PC-3 (cell line): ENCODE measurements at regions not wholly inside any gene's neighbourhood (a gene's known extent, or its start where the extent isn't known, plus 50 kb on each side); places are given as distances from the start of the nearest gene placed in this dataset.

Source experiments
- ATAC-seq: fragments of 200-7000 bp; cut with Tn5 transposase; 2 replicates; pipeline ENCODE4 v1.9.1; 2020; ENCODE audit warnings: mild to moderate bottlenecking, moderate library complexity
- BruUV-seq: library from RNA; stranded (reverse); fragments of 400-500 nt; replicated peaks from 2 replicates; lab custom pipeline; 2021; lab: Mats Ljungman, UMichigan
- CTCF ChIA-PET: fragments of 300-600 bp; sonication (Branson Sonifier 250); formaldehyde crosslinking; loops from one replicate; lab custom pipeline; 2022; ENCODE audit warnings: antibody characterized with exemption; lab: Charles Lee
- POLR2A ChIA-PET: fragments of 300-600 bp; sonication (Branson Sonifier 250); formaldehyde crosslinking; loops from one replicate; lab custom pipeline; 2022; ENCODE audit warnings: antibody characterized with exemption; ENCODE audit not compliant: unreplicated experiment; lab: Charles Lee
- DNase-seq: peaks from one replicate; pipeline ENCODE4 v3.0.0-alpha.2; 2015
- H2AFZ ChIP-seq: fragments of 300-600 bp; sonication (generic); 2 replicates; pipeline ENCODE4 v1.6.0; 2016; ENCODE audit warnings: antibody characterized with exemption, low read length
- H3F3A ChIP-seq: fragments of 300-600 bp; sonication (generic); one replicate; pipeline ENCODE4 v1.6.0; 2017; ENCODE audit warnings: antibody characterized with exemption, low read length, control low read depth, mild to moderate bottlenecking; ENCODE audit not compliant: unreplicated experiment
- H3K27ac ChIP-seq: fragments of 300-600 bp; sonication (generic); 2 replicates; pipeline ENCODE4 v1.5.1; 2016; ENCODE audit warnings: mild to moderate bottlenecking, low read length
- H3K27me3 ChIP-seq: fragments of 300-600 bp; sonication (generic); 2 replicates; pipeline ENCODE4 v1.6.1; 2016; ENCODE audit warnings: low read length, mixed read lengths
- H3K36me3 ChIP-seq: fragments of 300-600 bp; sonication (generic); 2 replicates; pipeline ENCODE4 v1.6.1; 2016; ENCODE audit warnings: low read depth, mixed run types, low read length, mixed read lengths
- H3K4me1 ChIP-seq: fragments of 300-600 bp; sonication (generic); 2 replicates; pipeline ENCODE4 v1.5.1; 2016; ENCODE audit warnings: low read length; ENCODE audit not compliant: insufficient read depth
- H3K4me2 ChIP-seq: fragments of 300-600 bp; sonication (generic); 2 replicates; pipeline ENCODE4 v1.6.0; 2016; ENCODE audit warnings: low read length
- H3K4me3 ChIP-seq: fragments of 300-600 bp; sonication (generic); 2 replicates; pipeline ENCODE4 v1.5.1; 2016; ENCODE audit warnings: mild to moderate bottlenecking, low read length, mixed read lengths
- H3K79me2 ChIP-seq: fragments of 300-600 bp; sonication (generic); 2 replicates; pipeline ENCODE4 v1.6.1; 2017; ENCODE audit warnings: low read length, mixed read lengths
- H3K9ac ChIP-seq: fragments of 300-600 bp; sonication (generic); 2 replicates; pipeline ENCODE4 v1.6.0; 2016; ENCODE audit warnings: mild to moderate bottlenecking, low read length
- H3K9me2 ChIP-seq: fragments of 300-600 bp; sonication (generic); replicated peaks from 2 replicates; pipeline ENCODE4 v1.6.1; 2016; ENCODE audit warnings: mixed run types, low read length, mixed read lengths
- H3K9me3 ChIP-seq: fragments of 300-600 bp; sonication (generic); 2 replicates; pipeline ENCODE4 v1.6.1; 2016; ENCODE audit warnings: low read length, mixed read lengths
- H4K20me1 ChIP-seq: fragments of 300-600 bp; sonication (generic); 2 replicates; pipeline ENCODE4 v1.6.1; 2016; ENCODE audit warnings: low read length, mixed read lengths
- EZH2 ChIP-seq: fragments of 300-600 bp; sonication (generic); IDR thresholded peaks from one replicate; pipeline ENCODE4 v1.6.1; 2017; ENCODE audit warnings: antibody characterized with exemption, mild to moderate bottlenecking, low read length; ENCODE audit not compliant: unreplicated experiment
- EZH2phosphoT487 ChIP-seq: fragments of 300-600 bp; sonication (generic); IDR thresholded peaks from 2 replicates; pipeline ENCODE4 v1.6.1; 2018; ENCODE audit warnings: mild to moderate bottlenecking, antibody characterized with exemption, low read length, borderline replicate concordance
- intact Hi-C: fragments of 100-400 bp; cut with micrococcal nuclease; formaldehyde crosslinking; loops from 2 replicates; pipeline ENCODE4 v1.9.0; 2023
- TF ChIP-seq, protein P1 (sequence below): fragments of 300-600 bp; sonication (generic); conservative IDR thresholded peaks from 2 replicates; pipeline ENCODE4 v1.5.1; 2017; ENCODE audit warnings: antibody characterized with exemption, low read depth, mild to moderate bottlenecking, low read length

DNA sequence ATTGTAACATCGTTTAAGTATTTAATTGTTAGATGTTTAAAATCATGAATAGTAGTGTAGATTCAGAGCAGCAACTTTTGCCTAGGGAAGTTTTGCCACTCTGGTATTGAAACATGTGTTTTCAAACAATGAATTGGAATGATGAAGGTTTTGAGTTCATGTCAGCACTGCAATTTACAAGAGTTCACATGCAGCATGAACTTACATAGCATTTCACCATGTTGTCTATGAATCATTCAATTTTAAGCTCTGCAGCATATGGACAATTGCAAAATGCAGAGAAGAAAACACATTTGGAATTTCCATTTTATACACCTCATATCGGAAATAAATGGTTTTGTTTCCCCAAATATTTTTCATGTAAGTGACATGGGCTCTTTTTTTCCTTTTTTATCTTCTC, 170.7 kb upstream of the CDKN3 start:
- POLR2A ChIA-PET = no interaction called here
- H3K36me3 ChIP-seq = no peaks in the 10 kb centered on the region
- CTCF ChIA-PET = no interaction called here
- H3K9ac ChIP-seq = no peak overlapping the region
- no peaks in the 10 kb centered on the region for H3K79me2 ChIP-seq
- no peak overlapping the region for H2AFZ ChIP-seq
- ATAC-seq (no peak), DNase-seq (no peak)
- H3K4me3 ChIP-seq = no peak overlapping the region
- BruUV-seq = no TSS peak
- no peaks in the 10 kb centered on the region for H3K9me2 ChIP-seq
- H3K27ac ChIP-seq = no peak overlapping the region
- H3K4me2 ChIP-seq = no peak overlapping the region
- no peaks in the 10 kb centered on the region for H3F3A ChIP-seq
- H4K20me1 ChIP-seq = no peaks in the 10 kb centered on the region
- H3K4me1 ChIP-seq = no peaks in the 10 kb centered on the region
- intact Hi-C loops = loop anchor here (2.0 kb wide), 1 partner anchor 27 kb away; no protein-coding TSS in a partner anchor
- H3K27me3 ChIP-seq = no peaks in the 10 kb centered on the region
- TF ChIP-seq, protein P1, sequence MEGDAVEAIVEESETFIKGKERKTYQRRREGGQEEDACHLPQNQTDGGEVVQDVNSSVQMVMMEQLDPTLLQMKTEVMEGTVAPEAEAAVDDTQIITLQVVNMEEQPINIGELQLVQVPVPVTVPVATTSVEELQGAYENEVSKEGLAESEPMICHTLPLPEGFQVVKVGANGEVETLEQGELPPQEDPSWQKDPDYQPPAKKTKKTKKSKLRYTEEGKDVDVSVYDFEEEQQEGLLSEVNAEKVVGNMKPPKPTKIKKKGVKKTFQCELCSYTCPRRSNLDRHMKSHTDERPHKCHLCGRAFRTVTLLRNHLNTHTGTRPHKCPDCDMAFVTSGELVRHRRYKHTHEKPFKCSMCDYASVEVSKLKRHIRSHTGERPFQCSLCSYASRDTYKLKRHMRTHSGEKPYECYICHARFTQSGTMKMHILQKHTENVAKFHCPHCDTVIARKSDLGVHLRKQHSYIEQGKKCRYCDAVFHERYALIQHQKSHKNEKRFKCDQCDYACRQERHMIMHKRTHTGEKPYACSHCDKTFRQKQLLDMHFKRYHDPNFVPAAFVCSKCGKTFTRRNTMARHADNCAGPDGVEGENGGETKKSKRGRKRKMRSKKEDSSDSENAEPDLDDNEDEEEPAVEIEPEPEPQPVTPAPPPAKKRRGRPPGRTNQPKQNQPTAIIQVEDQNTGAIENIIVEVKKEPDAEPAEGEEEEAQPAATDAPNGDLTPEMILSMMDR = no peak
- TF ChIP-seq EZH2phosphoT487 (no peak), EZH2 (no peak)
- no peaks in the 10 kb centered on the region for H3K9me3 ChIP-seq

DNA sequence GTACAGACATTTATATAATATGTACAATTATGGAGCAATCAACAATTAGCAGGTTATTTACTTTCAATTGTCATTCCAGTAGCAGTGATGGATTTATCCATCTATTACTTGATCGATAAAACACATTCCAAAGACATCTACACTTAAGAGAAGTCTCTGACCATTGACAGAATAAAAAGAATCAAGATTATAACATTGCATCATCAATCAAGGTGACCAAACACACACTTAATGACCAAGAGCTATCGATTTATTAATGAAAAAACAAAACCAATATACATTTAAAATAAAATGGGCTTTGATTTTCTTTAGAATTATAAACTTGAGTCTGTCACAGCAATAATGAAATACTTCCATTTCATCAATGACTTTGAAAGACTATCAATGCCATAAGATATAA, 170.2 kb upstream of the CDKN3 start:
- Histone ChIP-seq H3K9ac (no peak overlapping the region), H3K27ac (no peak overlapping the region), H3K79me2 (no peaks in the 10 kb centered on the region), H3K9me2 (no peaks in the 10 kb centered on the region), H3K4me1 (no peaks in the 10 kb centered on the region), H3K27me3 (no peaks in the 10 kb centered on the region), H2AFZ (no peak overlapping the region), H3K9me3 (no peaks in the 10 kb centered on the region), H3K4me2 (no peak overlapping the region), H3K4me3 (no peak overlapping the region), H4K20me1 (no peaks in the 10 kb centered on the region), H3F3A (no peaks in the 10 kb centered on the region), H3K36me3 (no peaks in the 10 kb centered on the region)
- no TSS peak for BruUV-seq
- POLR2A ChIA-PET = no interaction called here
- no peak for DNase-seq
- intact Hi-C loops = loop anchor here (2.0 kb wide), 1 partner anchor 26 kb away; no protein-coding TSS in a partner anchor
- TF ChIP-seq, protein P1 = no peak
- TF ChIP-seq EZH2 (no peak), EZH2phosphoT487 (no peak)
- CTCF ChIA-PET = no interaction called here
- ATAC-seq = no peak

DNA sequence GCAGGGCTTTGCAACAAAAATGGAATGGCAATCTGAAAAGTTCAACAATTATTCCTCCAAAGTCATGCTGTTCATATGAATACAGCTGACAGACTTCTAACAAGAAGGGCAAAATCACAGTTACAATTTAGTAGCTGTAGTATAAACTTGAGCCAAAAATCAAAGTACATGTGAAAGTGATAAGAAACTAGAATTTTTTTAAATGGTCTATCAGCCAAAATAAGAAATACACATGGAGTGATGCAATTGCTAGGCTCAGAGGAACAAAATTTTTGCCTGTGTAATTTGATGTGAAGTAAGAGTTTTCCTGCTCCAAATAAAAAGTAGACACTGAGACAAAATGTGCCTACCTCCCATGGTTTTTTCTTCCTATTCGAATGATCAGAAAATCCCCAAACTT, 167.7 kb upstream of the CDKN3 start:
- intact Hi-C loops = no loop called here
- DNase-seq (no peak), ATAC-seq (no peak)
- no TSS peak for BruUV-seq
- H3K4me2 ChIP-seq = no peak overlapping the region
- no peak overlapping the region for H3K27ac ChIP-seq
- no peak overlapping the region for H3K4me3 ChIP-seq
- no peak overlapping the region for H2AFZ ChIP-seq
- no peaks in the 10 kb centered on the region for H3F3A ChIP-seq
- H3K9me3 ChIP-seq = no peaks in the 10 kb centered on the region
- H3K79me2 ChIP-seq = no peaks in the 10 kb centered on the region
- no peak for TF ChIP-seq EZH2phosphoT487
- TF ChIP-seq EZH2 = no peak
- TF ChIP-seq, protein P1 = no peak
- no peaks in the 10 kb centered on the region for H4K20me1 ChIP-seq
- POLR2A ChIA-PET = interaction anchor here (0.6 kb wide), 1 partner anchor 204 kb away, joined by 10 read pairs; no protein-coding TSS in a partner anchor
- H3K9me2 ChIP-seq = no peaks in the 10 kb centered on the region
- H3K36me3 ChIP-seq = no peaks in the 10 kb centered on the region
- no peaks in the 10 kb centered on the region for H3K4me1 ChIP-seq
- CTCF ChIA-PET = no interaction called here
- no peak overlapping the region for H3K9ac ChIP-seq
- no peaks in the 10 kb centered on the region for H3K27me3 ChIP-seq
